A549 (cell line): ENCODE measurements at regions not wholly inside any gene's neighbourhood (a gene's known extent, or its start where the extent isn't known, plus 50 kb on each side); places are given as distances from the start of the nearest gene placed in this dataset.

Experiments
- CHD2 ChIP-seq: fragments of 150-350 bp; IDR thresholded peaks from 2 replicates; pipeline ENCODE4 v1.6.1; 2014; ENCODE audit warnings: low read length; ENCODE audit not compliant: partially characterized antibody
- CTCF ChIP-seq: fragments of >200 bp; sonication (Bioruptor Twin); formaldehyde crosslinking; IDR thresholded peaks from 3 replicates; pipeline ENCODE4 v1.5.1; 2016
- FOSL2 ChIP-seq, 2 experiments: fragments of 450-650 bp in 1 of 2; fragments of >200 bp in 1 of 2; sonication (Bioruptor Twin) in 1 of 2; formaldehyde crosslinking; IDR thresholded peaks; 2 replicates each; pipeline versions ENCODE4 v1.5.0 to v1.6.1; 2016 to 2020; ENCODE audit warnings: mild to moderate bottlenecking in 1 of 2, moderate library complexity in 1 of 2
- GATA3 ChIP-seq: IDR thresholded peaks from 2 replicates; pipeline ENCODE4 v1.6.1; 2012; ENCODE audit warnings: borderline replicate concordance
- HOXA7 ChIP-seq: fragments of 250-450 bp; sonication (Bioruptor Pico); IDR thresholded peaks from 2 replicates; pipeline ENCODE4 v1.5.0; 2020; ENCODE audit warnings: mild to moderate bottlenecking, moderate library complexity
- JUN ChIP-seq, 2 experiments: fragments of >200 bp; sonication (Bioruptor Twin); formaldehyde crosslinking; IDR thresholded peaks; 2 replicates in 1 of 2; 3 replicates in 1 of 2; pipeline ENCODE4 v1.6.1; 2016 to 2017
- MAFK ChIP-seq: fragments of 450-650 bp; IDR thresholded peaks from 2 replicates; pipeline ENCODE4 v1.6.1; 2014; ENCODE audit not compliant: partially characterized antibody
- NR3C1 ChIP-seq: fragments of >200 bp; sonication (Bioruptor Twin); formaldehyde crosslinking; IDR thresholded peaks from 3 replicates; pipeline ENCODE4 v1.6.1; 2017
- PBX3 ChIP-seq: IDR thresholded peaks from 2 replicates; pipeline ENCODE4 v1.6.1; 2012
- POLR2A ChIP-seq: IDR thresholded peaks from 2 replicates; pipeline ENCODE4 v1.6.1; 2012; ENCODE audit warnings: mild to moderate bottlenecking, low read length
- USF2 ChIP-seq: fragments of 450-650 bp; IDR thresholded peaks from 2 replicates; pipeline ENCODE4 v1.6.1; 2014; ENCODE audit warnings: antibody characterized with exemption

GRCh38 chr15:85999658-86000057 lies 80.0 kb upstream of the AGBL1 start:
- TF ChIP-seq NR3C1, result no peak
- no peak for TF ChIP-seq MAFK
- TF ChIP-seq POLR2A, result no peak
- no peak for TF ChIP-seq GATA3
- no peak for TF ChIP-seq USF2
- no peak for TF ChIP-seq CTCF
- TF ChIP-seq JUN (IDR thresholded peaks at IDR 0.05), result no peak
- TF ChIP-seq PBX3, result no peak
- no peak for TF ChIP-seq CHD2
- no peak for TF ChIP-seq FOSL2 (IDR thresholded peaks at IDR 0.05)
- no peak for TF ChIP-seq FOSL2 (CRISPR knock-in tag; IDR thresholded peaks at IDR 0.05)
- TF ChIP-seq HOXA7 (CRISPR knock-in tag), result no peak
